Neural progenitor cell (in vitro differentiated cells): ENCODE measurements at regions not wholly inside any gene's neighbourhood (a gene's known extent, or its start where the extent isn't known, plus 50 kb on each side); places are given as distances from the start of the nearest gene placed in this dataset.

Experiments used
- CTCF ChIP-seq: fragments of 200-600 bp; sonication (generic); IDR thresholded peaks from 2 replicates; pipeline ENCODE4 v1.5.1; 2017; ENCODE audit warnings: antibody characterized with exemption, mild to moderate bottlenecking
- EZH2 ChIP-seq: fragments of 200-600 bp; sonication (generic); IDR thresholded peaks from 2 replicates; pipeline ENCODE4 v1.6.1; 2017; ENCODE audit warnings: antibody characterized with exemption, mild to moderate bottlenecking, moderate library complexity
- EZH2phosphoT487 ChIP-seq: fragments of 200-600 bp; sonication (generic); IDR thresholded peaks from 2 replicates; pipeline ENCODE4 v1.6.1; 2017; ENCODE audit warnings: antibody characterized with exemption

GRCh38 chr16:13390986-13391305 lies 489.5 kb downstream of the SHISA9 start:
- no peak for TF ChIP-seq CTCF
- no peak for TF ChIP-seq EZH2
- TF ChIP-seq EZH2phosphoT487: no peak
